ENCODE measurements at regions not wholly inside any gene's neighbourhood (a gene's known extent, or its start where the extent isn't known, plus 50 kb on each side); places are given as distances from the start of the nearest gene placed in this dataset.

DNA sequence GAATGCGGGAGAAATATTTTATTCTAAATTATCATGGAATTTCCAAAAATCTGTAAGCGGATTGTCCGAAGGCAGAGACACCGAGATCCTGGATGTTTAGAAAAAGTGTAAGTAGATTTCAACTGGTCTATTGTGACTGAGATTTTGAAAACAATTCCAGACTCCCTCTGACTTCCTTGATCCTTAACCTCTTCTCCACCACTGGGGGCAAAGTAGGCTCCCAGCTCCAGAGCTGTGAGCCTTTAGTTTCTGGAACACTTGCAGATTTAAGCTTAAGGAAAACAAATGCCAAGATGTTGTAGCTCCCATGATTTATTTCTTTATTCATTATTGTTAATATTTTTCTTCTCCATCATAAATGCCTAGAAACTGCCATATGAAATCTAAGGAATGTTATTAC lies 1320.5 kb upstream of the SEL1L start:
- TF ChIP-seq, protein P1, sequence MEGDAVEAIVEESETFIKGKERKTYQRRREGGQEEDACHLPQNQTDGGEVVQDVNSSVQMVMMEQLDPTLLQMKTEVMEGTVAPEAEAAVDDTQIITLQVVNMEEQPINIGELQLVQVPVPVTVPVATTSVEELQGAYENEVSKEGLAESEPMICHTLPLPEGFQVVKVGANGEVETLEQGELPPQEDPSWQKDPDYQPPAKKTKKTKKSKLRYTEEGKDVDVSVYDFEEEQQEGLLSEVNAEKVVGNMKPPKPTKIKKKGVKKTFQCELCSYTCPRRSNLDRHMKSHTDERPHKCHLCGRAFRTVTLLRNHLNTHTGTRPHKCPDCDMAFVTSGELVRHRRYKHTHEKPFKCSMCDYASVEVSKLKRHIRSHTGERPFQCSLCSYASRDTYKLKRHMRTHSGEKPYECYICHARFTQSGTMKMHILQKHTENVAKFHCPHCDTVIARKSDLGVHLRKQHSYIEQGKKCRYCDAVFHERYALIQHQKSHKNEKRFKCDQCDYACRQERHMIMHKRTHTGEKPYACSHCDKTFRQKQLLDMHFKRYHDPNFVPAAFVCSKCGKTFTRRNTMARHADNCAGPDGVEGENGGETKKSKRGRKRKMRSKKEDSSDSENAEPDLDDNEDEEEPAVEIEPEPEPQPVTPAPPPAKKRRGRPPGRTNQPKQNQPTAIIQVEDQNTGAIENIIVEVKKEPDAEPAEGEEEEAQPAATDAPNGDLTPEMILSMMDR (IDR thresholded peaks at IDR 0.05), result no peak
- intact Hi-C loops (cut with micrococcal nuclease), result no loop called here
- Histone ChIP-seq H3K9me3 (replicated peaks in 1 of 2; ENCODE audit: control insufficient read depth in 1 of 2, insufficient read depth in 1 of 2, low read length in 2 of 2) (no peaks in the 10 kb centered on the region), H3K9ac (ENCODE audit: insufficient read depth, low read length, poor library complexity, severe bottlenecking) (no peak overlapping the region), H3K36me3 (replicated peaks in 1 of 2; ENCODE audit: control insufficient read depth in 1 of 2, insufficient read depth in 2 of 2, low read length in 2 of 2) (no peaks in the 10 kb centered on the region), H3K27me3 (ENCODE audit: control insufficient read depth in 2 of 2, insufficient read depth in 2 of 2, low read length in 2 of 2) (no peaks in the 10 kb centered on the region), H3K4me2 (replicated peaks; ENCODE audit: extremely low read depth, low read length, poor library complexity, severe bottlenecking) (no peak overlapping the region), H3K4me1 (ENCODE audit: control insufficient read depth in 1 of 2, insufficient read depth in 2 of 2, low read length in 2 of 2) (no peaks in the 10 kb centered on the region), H4K20me1 (ENCODE audit: insufficient read depth, low read length) (no peaks in the 10 kb centered on the region), H2AFZ (ENCODE audit: insufficient read depth, low read depth, low read length, poor library complexity, severe bottlenecking) (no peak overlapping the region), H3K4me3 (replicated peaks in 1 of 3; ENCODE audit: low read depth in 2 of 3, low read length in 3 of 3) (no peak overlapping the region), H3K27ac (ENCODE audit: low read depth in 1 of 2, low read length in 2 of 2) (no peak overlapping the region), H3K79me2 (ENCODE audit: insufficient read depth, low read length) (no peaks in the 10 kb centered on the region)
- Mint-ChIP-seq H3K27ac (no peak overlapping the region), H3K27me3 (ENCODE audit: low read depth in 3 of 3) (peaks cover 1 to 2% (median 1%) of the 10 kb centered on the region in 3 donors), H3K9me3 (no peaks in the 10 kb centered on the region), H3K4me1 (no peaks in the 10 kb centered on the region), H3K4me3 (no peak overlapping the region), H3K36me3 (no peaks in the 10 kb centered on the region)
- WGBS (ENCODE audit: insufficient coverage), result no CpG with 5 or more reads among the region's 4 CpGs
- DNase-seq, result no peak

DNA sequence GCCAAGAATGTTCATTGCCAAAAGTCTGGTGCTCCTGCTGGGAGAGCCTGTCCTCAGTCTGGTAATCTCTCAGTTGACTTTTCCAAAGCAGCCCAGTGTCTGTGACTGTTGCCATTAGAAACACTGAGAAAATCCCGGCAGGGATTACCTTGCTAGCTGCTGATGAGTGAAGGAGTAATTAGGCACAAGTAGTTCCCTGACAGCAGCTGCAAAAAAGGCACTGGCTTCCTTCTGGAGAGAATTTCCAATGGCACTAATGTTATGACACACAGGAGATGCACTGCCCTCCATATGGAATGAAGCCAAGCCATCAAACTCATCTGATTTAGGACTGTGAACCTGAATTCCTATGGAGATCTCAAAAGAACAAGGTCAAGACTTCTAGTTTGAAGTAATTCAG lies 1321.2 kb upstream of the SEL1L start:
- intact Hi-C loops (cut with micrococcal nuclease), result no loop called here
- WGBS (ENCODE audit: insufficient coverage), result 100% methylated on average over 1 of the region's 1 CpG
- Histone ChIP-seq H3K4me1 (ENCODE audit: control insufficient read depth in 1 of 2, insufficient read depth in 2 of 2, low read length in 2 of 2) (no peaks in the 10 kb centered on the region), H4K20me1 (ENCODE audit: insufficient read depth, low read length) (no peaks in the 10 kb centered on the region), H3K36me3 (replicated peaks in 1 of 2; ENCODE audit: control insufficient read depth in 1 of 2, insufficient read depth in 2 of 2, low read length in 2 of 2) (no peaks in the 10 kb centered on the region), H3K79me2 (ENCODE audit: insufficient read depth, low read length) (no peaks in the 10 kb centered on the region), H2AFZ (ENCODE audit: insufficient read depth, low read depth, low read length, poor library complexity, severe bottlenecking) (no peak overlapping the region), H3K9ac (ENCODE audit: insufficient read depth, low read length, poor library complexity, severe bottlenecking) (no peak overlapping the region), H3K27me3 (ENCODE audit: control insufficient read depth in 2 of 2, insufficient read depth in 2 of 2, low read length in 2 of 2) (no peaks in the 10 kb centered on the region), H3K9me3 (replicated peaks in 1 of 2; ENCODE audit: control insufficient read depth in 1 of 2, insufficient read depth in 1 of 2, low read length in 2 of 2) (no peaks in the 10 kb centered on the region), H3K27ac (ENCODE audit: low read depth in 1 of 2, low read length in 2 of 2) (no peak overlapping the region), H3K4me3 (replicated peaks in 1 of 3; ENCODE audit: low read depth in 2 of 3, low read length in 3 of 3) (no peak overlapping the region), H3K4me2 (replicated peaks; ENCODE audit: extremely low read depth, low read length, poor library complexity, severe bottlenecking) (no peak overlapping the region)
- Mint-ChIP-seq H3K27me3 (ENCODE audit: low read depth in 3 of 3) (peaks cover 1 to 2% (median 1%) of the 10 kb centered on the region in 3 donors), H3K4me3 (no peak overlapping the region), H3K9me3 (no peaks in the 10 kb centered on the region), H3K27ac (no peak overlapping the region), H3K36me3 (no peaks in the 10 kb centered on the region), H3K4me1 (no peaks in the 10 kb centered on the region)
- DNase-seq, result no peak
- TF ChIP-seq, protein P1 (IDR thresholded peaks at IDR 0.05), result no peak

Data from CD14-positive monocyte (primary cell).